Stimulated activated CD8-positive, alpha-beta memory T cell treated with anti-CD3 and anti-CD28 coated beads, Interleukin-7, amount 100 ng/mL, for 48 hours (primary cell): ENCODE measurements at regions not wholly inside any gene's neighbourhood (a gene's known extent, or its start where the extent isn't known, plus 50 kb on each side); places are given as distances from the start of the nearest gene placed in this dataset.

Experiments
- DNase-seq, 2 donors: peaks; one replicate each; pipeline ENCODE4 v3.0.0-alpha.2; 2020; ENCODE audit warnings: low read depth in 1 of 2; ENCODE audit errors: extremely low read depth in 1 of 2

DNA sequence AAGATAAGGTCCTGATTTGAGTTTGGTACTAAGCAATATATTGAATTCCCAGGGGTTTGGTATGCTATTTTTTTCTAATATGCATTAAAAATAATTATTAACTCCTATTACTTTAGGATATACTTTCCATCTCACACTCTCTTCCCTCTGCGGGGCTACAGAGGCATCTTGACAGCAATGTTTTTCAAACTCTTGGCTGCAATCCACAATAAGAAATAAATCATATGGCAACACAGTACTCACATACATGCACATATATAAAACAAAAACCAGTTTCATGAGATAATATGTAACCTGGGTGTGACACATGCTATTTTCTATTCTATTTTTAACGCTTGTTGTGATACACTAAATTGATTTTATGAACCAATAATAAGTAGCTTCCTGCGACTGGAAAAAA lies 189.5 kb downstream of the UNC5CL start:
- DNase-seq: no peak

DNA sequence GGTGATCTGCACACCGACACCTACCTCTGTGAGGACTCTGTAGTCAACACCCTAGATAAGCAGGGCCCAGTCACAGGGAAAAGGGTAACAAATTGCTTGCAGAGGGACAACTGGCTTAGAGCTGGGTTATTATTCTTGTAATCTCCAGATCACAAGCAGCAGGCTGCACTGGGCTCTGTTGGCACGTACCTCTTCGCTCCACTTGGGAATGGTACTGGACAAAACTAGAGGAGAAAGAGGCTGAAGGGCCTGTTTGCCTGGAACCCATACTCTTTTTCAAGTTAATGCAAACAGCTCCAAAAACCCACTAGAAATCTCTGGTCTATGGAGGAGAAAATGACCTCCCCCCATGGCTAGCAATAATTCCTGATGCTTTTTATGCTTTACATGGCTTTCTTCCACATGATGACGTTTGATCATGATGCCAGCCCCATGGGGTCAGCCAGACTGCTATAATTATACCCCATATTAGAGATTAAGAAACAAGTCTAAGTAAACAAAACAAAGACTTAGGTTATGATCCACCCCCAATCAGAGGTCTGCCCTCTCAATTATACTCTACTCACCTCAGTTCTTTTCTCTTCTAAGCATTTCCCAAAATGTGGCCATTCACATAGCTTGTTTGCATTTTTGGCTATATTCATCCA lies 190.0 kb downstream of the UNC5CL start:
- no peak for DNase-seq

DNA sequence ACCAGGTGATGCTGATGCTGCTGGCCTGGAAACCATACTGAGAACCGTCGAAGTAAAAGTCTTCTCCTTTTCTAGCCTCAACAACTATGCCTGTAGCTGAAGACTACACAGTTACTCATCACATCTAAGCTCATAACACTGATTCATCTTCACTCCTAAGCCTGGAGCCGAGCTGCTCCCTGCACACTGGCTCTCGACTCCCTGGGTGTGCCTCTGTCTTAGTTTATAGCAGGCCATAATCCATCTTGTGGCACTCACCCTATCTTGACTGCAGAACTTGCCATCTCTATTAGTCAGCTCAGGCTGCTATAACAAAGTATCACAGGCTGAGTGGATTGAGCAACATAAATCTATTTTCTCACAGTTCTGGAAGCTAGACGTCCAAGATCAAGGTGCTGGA lies 191.0 kb downstream of the UNC5CL start:
- DNase-seq: no peak

DNA sequence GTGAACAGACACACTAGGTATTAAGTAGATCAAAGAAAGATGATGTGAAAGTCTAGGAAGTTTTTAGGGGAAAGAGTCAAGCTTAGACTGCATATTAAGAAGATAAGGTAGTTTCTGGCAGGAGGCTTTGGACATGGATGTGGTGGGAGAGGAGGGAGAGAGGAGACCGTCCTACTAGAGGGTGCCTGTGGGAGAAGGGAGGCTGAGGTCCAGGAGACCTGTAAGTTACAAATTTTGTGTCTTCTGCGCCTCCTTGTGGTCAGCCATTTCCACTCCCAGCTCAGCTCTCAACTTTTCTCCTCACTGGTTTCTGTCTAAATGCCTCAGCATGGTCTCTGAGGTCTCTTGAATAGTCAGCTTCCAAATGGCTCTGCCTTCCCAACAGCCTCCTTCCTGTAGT lies 193.5 kb downstream of the UNC5CL start:
- no peak for DNase-seq

DNA sequence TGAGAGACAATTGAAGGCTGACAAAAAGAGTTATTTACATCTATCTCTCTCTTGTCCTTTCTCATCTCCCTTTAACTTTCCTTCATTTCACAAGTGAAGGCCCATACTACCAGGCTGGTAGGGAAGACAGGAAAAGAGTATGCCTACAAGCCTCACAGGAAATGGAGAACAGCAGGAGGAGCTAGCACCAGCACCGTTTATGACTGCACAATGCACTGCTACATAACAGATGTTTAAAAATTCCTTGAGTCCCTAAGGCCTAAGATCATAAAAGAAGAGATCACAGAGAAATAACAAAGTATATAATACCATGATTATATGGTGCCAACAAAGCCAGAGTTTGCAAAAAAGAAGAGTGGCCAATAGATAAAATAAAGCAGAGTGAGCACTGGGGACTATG lies 194.8 kb downstream of the UNC5CL start:
- DNase-seq: no peak

DNA sequence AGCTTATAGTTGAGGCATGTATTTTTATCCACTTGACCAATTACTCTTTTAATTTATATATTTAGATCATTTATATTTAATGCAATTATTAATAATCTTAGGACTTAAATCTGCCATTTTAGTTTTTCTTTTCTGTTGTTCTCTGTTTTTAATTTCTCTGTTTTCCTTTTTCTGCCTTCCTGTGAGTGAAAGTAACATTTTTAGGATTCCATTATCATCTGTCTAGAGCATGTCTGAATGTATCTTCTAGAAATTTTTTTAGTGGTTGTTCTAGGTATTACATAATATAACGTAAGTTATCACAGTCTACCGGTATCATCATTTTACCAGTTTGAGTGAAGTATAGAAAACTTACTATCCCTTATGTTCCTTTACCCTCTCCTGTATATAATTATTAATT lies 197.3 kb downstream of the UNC5CL start:
- no peak for DNase-seq

DNA sequence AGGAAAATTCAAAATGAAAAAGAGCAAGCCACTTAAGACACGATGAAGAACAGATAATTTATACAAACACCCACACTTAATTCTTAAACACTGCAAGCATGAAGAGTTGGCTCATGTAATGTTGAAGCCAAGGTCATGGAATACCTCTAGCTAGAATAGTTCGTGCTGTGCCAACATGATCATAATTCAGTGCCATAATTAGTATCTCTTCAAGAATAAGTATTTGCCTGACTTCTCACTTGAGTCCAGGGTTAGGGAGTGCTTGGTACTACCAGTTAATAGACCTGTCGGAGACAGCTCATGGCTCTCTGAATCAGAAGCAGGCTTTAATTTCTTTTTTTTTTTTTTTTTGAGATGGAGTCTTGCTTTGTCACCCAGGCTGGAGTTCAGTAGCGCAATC lies 206.3 kb downstream of the UNC5CL start:
- no peak for DNase-seq

DNA sequence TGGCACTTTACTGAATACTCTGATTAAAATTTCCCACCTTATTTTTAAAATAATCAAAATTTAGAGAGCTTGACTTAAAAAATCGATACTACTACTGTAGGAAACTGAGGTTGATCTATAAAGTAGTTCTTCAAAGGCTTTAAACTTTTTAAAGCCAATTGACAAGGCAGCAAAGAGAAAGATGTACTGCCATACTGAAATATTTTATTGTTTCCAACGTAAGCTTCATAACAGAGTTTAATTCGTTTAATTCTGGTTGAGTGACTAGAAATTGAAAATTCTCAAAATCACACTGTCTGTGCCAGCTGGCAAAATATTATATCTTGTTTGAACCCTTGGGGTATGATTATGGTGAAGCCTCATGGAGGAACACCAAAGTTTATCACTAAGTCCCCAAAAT lies 207.6 kb downstream of the UNC5CL start:
- no peak for DNase-seq

DNA sequence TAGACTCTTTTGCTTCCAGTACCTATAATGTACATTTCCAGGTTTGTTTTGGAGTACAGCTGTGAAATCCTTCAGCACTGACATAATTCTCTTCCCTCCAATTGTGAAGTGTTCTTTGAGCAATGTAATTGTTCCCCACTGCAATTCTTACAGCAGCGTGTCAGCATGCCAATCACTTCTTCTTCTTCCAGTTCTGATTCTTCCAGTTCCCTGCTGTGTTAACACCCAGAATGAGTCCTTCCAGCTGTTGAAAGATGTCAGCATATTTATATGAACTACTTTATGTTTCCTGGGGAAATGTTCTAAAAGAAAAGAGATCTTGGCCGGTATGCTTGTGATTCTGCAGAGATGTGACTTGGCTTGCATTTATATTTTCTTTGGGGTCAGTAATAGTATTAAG lies 213.9 kb downstream of the UNC5CL start:
- DNase-seq: no peak

DNA sequence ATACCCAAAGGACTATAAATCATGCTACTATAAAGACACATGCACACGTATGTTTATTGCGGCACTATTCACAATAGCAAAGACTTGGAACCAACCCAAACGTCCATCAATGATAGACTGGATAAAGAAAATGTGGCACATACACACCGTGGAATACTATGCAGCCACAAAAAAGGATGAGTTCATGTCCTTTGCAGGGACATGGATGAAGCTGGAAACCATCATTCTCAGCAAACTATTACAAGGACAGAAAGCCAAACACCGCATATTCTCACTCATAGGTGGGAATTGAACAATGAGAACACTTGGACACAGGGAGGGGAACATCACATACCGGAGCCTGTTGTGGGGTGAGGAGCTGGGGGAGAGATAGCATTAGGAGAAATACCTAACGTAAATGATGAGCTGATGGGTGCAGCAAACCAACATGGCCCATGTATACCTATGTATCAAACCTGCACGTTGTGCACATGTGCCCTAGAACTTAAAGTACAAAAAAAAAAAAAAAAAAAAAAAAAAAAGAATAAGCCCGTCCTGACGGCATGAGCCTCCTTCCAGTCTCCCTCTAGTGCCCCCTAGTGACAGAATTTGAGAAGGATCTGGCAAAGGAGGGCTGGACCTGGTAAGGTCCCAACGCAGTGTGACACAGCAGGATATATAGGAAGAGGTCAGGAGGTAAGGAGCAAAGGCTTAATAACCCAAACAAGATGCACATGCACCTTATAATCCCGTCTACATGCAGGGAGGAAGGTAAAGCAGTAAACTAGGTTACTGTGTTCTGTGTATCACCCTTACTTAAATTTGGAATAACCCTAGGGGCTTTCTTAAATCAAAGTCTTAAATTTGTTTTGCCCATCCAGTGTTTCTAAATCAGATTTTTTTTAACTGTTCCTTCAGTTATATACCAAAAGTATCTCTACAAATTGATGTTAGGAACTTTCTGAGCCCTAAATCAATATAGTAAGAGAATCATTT lies 214.8 kb downstream of the UNC5CL start:
- DNase-seq: peak in 1 of 2 donors; percentile 8

DNA sequence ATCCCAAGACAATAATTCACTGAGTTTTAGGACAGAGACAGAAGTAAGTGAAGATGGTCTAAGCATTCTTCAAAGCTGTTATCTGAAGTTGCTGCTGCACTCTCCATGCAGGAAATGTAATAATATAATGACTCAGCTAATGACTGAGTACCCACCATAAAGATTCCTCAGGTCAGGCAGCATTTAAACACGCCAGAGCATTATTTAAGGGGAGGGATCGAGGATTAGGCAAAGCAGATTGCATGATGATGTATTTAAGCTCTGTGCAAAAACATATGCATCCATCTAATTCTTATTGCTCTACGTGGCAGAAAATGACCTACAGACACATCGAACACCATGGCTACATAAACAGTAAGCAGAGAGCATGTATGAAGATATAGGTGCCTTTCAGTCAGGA lies 216.4 kb downstream of the UNC5CL start:
- no peak for DNase-seq

DNA sequence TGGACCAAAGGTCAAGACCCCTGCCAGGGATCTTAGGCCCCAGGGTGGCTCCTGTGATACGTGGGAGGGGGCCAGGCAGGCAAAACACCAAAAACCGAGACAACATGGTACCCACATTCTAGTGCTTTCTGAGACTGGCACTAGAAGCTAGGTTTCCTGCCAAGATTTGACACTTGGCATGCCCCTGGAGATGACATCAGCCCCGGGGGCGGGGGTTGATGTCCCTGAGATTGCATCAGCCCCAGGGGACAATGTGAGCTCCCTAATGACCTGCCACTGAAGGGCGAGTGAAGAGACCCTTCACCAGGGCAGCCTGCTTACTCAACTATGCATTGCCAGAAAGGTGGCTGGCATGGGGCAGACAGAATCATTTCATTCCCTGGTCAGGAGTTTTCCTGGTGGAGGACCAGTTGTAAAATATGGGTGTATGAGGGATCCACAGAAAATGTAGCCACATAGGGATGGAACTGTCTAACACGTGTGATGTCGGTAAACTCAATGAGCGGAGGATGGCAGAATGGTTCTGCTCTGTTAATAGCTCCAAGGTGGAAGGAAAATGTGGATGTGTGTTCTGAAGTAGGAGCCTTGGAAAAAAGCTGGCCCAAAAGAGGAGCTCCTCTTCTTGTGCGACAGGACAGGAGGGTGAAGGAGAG lies 219.7 kb downstream of the UNC5CL start:
- DNase-seq: no peak

DNA sequence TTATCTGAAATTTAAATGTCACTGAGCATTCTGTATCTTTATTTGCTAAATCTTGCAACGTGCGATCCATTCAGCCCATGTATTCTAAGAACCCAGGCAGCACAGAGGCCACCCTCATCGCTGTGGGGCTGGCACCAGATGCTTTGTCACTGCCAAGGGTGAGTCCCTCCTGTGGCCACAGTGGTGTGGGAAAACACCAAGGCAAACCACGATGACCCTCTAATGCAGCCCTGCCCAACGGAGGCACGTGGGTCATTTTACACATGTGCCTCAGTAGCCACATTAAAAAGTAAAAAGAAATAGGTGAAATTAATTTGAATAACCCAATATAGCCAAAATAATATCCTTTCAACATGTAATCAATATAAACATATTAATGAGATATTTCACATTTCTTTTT lies 221.7 kb downstream of the UNC5CL start:
- no peak for DNase-seq

DNA sequence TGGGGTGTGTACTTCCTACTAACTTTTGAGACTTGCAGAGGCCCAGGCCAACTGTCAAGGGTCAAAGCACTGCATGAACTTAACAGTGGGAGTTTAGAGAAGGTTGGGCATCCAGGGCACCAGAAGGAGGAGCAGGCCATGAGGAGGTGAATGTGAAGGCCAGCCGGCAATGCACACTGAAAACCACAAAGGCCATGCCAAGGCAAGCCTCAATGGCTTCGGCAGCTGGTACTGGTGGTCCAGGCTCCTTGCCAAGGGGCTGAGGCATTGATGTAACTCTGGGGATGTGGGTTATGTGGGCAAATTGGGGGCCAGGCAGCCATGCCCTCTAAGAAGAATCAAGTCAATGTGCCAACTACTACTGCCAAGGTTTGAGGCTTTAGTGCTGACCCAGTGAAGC lies 222.4 kb downstream of the UNC5CL start:
- no peak for DNase-seq

DNA sequence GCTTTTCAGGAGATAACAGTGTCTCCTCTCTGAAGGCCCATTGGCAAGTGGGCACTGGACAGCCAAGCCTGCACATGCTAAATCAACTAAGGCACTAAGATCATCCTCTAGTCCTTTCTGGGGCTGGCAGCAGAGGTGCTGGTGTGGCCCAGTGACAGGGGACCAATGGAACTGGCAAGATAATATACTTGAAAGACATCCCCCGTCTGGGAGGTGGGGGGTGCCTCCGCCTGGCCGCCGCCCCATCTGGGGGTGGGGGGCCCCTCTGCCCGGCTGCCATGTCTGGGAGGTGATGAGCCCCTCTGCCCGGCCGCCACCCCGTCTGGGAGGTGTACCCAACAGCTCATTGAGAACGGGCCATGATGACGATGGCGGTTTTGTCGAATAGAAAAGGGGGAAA lies 223.3 kb downstream of the UNC5CL start:
- DNase-seq: no peak

DNA sequence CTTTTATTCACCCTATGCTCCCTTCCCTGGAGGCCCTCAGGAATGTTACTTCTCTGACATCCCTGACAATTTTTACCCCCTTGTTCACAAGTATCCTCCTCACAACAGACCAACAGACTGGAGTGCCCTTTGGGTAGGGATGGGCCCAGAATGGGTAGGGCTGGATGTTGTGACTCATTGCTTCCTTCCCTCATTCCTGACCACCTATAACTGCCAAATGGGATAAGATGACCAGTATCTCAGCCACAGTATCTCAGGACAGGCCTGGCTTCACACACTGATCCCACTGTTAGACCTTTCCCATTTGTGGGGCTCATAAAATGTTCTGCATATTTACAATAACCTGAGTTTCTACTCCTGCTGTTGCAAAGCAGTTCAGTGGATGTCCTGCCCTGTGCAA lies 223.0 kb upstream of the LRFN2 start:
- DNase-seq: no peak

DNA sequence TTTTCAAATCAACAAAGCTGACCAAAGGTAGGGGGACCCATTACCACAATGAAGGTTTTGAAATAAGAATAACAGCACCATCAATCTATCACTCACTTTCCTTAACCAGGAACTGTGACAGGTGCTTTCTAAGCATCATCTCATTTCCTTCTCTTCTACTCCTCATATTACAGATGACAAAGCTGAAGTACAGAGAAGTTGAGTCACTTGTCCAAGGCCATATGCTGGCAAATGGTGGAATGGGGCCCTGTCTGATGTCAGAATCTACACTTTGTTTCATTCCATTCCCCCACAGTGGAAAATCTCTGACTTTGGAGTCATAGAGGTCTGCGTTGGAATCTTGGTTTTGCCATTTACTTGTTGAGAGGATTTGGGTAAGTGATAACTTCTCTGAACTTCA lies 222.5 kb upstream of the LRFN2 start:
- no peak for DNase-seq

DNA sequence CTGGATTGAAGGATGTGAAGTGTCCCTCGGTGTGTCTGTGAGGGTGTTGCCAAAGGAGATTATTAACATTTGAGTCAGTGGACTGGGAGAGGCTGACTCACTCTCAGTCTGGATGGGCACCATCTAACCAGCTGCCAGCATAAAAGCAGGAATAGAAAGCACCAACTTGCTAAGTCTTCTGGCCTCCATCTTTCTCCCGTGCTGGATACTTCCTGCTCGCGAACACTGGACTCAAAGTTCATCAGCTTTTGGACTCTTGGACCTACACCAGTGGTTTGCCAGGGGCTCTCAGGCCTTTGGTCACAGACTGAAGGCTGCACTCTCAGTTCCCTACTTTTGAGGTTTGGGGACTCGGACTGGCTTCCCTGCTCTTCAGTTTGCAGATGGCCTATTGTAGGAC lies 220.3 kb upstream of the LRFN2 start:
- no peak for DNase-seq

DNA sequence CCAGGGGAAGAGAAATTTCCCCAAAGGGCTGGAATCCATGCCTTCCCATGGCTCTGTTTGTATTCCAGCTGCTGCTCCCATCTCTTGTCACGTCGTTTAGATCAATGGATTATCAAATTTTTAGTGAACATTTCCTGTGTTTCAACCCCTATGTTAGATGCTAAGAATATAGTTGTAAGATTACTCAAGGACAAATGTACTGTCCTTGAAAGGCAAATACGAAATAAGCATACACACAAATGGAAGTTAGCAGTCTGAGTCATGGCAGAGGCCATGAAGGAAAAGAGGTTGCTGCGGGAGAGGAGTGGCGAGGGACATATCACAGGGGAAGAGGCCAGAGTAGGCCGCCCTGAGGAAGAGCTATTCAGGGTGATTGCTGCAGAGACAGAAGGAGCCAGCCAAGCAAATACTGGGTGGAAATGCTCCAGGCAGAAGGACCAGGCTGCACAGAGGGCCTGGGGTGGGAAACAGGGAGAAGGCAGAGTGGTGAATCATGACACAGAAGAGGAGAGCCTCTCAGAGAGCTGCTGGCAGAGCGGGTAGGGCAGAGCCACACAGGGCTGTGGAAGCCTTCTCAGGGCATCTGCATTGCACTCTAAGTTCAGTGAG lies 219.2 kb upstream of the LRFN2 start:
- no peak for DNase-seq

DNA sequence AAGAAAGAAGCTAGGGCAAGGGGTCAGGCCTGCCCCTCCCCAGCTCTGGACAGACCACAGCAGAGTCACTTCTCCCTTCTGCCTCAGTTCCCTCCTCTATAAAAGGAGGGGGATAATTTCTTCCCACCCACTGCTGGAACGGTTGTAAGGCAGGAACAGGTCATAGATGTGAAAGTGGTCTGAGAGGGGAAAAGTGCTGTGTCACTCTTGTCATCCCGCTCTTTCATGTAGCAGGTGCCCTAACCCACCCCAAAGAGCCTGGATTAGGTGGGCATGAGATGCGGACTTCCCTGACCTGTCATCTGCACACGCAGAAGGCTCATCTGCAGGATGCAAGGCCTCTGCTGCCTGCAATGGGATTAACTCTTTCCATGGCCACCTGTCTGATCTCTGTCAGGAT lies 218.2 kb upstream of the LRFN2 start:
- DNase-seq: no peak

DNA sequence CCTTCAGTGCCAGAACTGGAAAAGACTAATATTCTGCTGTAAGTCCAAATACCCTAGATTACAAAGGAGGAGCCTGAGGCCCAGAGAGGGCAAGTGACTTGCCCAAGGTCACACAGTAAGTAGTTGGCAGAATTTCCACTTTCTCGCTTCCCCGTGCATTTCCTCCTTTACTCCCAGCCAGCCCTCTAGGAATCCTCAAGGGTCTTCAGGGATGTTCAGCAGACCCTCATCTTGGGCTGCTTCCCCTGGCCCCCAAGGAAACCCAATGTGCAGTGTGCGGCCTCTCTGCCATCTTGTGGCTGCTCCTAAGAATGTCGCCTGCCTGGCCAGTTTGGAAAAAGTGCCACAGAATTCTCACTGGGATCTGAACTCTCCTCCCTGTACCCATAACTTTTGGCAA lies 217.7 kb upstream of the LRFN2 start:
- no peak for DNase-seq
